Panc1 (cell line): ENCODE measurements at regions not wholly inside any gene's neighbourhood (a gene's known extent, or its start where the extent isn't known, plus 50 kb on each side); places are given as distances from the start of the nearest gene placed in this dataset.

ENCODE experiments used
- ATAC-seq: fragments of 200-7000 bp; cut with Tn5 transposase; 2 replicates; pipeline ENCODE4 v1.9.1; 2020; ENCODE audit warnings: mild to moderate bottlenecking, moderate library complexity
- BruUV-seq: library from RNA; stranded (reverse); fragments of 400-500 nt; replicated peaks from 2 replicates; lab custom pipeline; 2021; lab: Mats Ljungman, UMichigan
- CTCF ChIA-PET: fragments of 300-600 bp; sonication (Branson Sonifier 250); formaldehyde crosslinking; loops from one replicate; lab custom pipeline; 2022; ENCODE audit warnings: antibody characterized with exemption; lab: Charles Lee
- POLR2A ChIA-PET: fragments of 300-600 bp; sonication (Branson Sonifier 250); formaldehyde crosslinking; loops from one replicate; lab custom pipeline; 2022; ENCODE audit warnings: antibody characterized with exemption; lab: Charles Lee
- DNase-seq: peaks from one replicate; pipeline ENCODE4 v3.0.0-alpha.2; 2010; ENCODE audit warnings: low read depth, low spot score
- H3K27ac ChIP-seq: 2 replicates; pipeline ENCODE4 v1.5.1; 2011; ENCODE audit warnings: mild to moderate bottlenecking, low read length, inconsistent platforms
- H3K27me3 ChIP-seq: fragments of 200-500 bp; sonication (Bioruptor generic); 2 replicates; pipeline ENCODE4 v1.6.0; 2014; ENCODE audit warnings: low read length, inconsistent platforms; ENCODE audit not compliant: control insufficient read depth, insufficient read depth
- H3K36me3 ChIP-seq: fragments of 200-500 bp; sonication (Bioruptor generic); 2 replicates; pipeline ENCODE4 v1.5.1; 2014; ENCODE audit warnings: inconsistent platforms, mild to moderate bottlenecking, low read length, moderate library complexity; ENCODE audit not compliant: control insufficient read depth, insufficient read depth
- H3K4me1 ChIP-seq: 2 replicates; pipeline ENCODE4 v1.5.1; 2011; ENCODE audit warnings: inconsistent platforms, mild to moderate bottlenecking, low read length, moderate library complexity; ENCODE audit not compliant: control insufficient read depth, insufficient read depth
- H3K4me3 ChIP-seq, 2 experiments: 2 replicates each; pipeline ENCODE4 v1.5.1; 2011 to 2012; ENCODE audit warnings: low read depth in 2 of 2, low read length in 2 of 2, mild to moderate bottlenecking in 2 of 2, inconsistent platforms in 1 of 2, moderate library complexity in 1 of 2
- H3K9me3 ChIP-seq: fragments of 200-500 bp; sonication (Bioruptor generic); 2 replicates; pipeline ENCODE4 v1.5.1; 2014; ENCODE audit warnings: low read depth, mild to moderate bottlenecking, inconsistent platforms, low read length, moderate library complexity; ENCODE audit not compliant: control insufficient read depth, insufficient read depth
- POLR2AphosphoS5 ChIP-seq: IDR thresholded peaks from 2 replicates; pipeline ENCODE4 v1.6.1; 2012; ENCODE audit warnings: mild to moderate bottlenecking, low read depth, low read length, moderate library complexity
- REST ChIP-seq, 2 experiments: IDR thresholded peaks; 2 replicates each; pipeline ENCODE4 v1.6.1; 2011 to 2012; ENCODE audit warnings: low read depth in 2 of 2, control low read depth in 1 of 2, low read length in 1 of 2, mild to moderate bottlenecking in 1 of 2, moderate library complexity in 1 of 2; ENCODE audit not compliant: insufficient read depth in 1 of 2
- SIN3A ChIP-seq: IDR thresholded peaks from 2 replicates; pipeline ENCODE4 v1.6.1; 2012; ENCODE audit warnings: low read depth, mild to moderate bottlenecking, low read length, moderate library complexity, borderline replicate concordance; ENCODE audit not compliant: insufficient read depth
- TCF7L2 ChIP-seq: IDR thresholded peaks from 2 replicates; pipeline ENCODE4 v1.6.1; 2011; ENCODE audit warnings: mild to moderate bottlenecking, low read depth, low read length, inconsistent platforms
- in situ Hi-C: cut with HindIII; loops from 2 replicates; pipeline ENCODE4 v1.10.0; 2016; ENCODE audit warnings: low sequenced_read_pairs, low pct_unique_long_range_greater_than_20kb
- intact Hi-C: fragments of 100-400 bp; cut with micrococcal nuclease; formaldehyde crosslinking; loops from one replicate; pipeline ENCODE4 v1.10.0; 2022; ENCODE audit not compliant: unreplicated experiment
- TF ChIP-seq, protein P1 (sequence below): fragments of 450-650 bp; IDR thresholded peaks from 2 replicates; pipeline ENCODE4 v1.5.1; 2017; ENCODE audit warnings: mild to moderate bottlenecking

DNA sequence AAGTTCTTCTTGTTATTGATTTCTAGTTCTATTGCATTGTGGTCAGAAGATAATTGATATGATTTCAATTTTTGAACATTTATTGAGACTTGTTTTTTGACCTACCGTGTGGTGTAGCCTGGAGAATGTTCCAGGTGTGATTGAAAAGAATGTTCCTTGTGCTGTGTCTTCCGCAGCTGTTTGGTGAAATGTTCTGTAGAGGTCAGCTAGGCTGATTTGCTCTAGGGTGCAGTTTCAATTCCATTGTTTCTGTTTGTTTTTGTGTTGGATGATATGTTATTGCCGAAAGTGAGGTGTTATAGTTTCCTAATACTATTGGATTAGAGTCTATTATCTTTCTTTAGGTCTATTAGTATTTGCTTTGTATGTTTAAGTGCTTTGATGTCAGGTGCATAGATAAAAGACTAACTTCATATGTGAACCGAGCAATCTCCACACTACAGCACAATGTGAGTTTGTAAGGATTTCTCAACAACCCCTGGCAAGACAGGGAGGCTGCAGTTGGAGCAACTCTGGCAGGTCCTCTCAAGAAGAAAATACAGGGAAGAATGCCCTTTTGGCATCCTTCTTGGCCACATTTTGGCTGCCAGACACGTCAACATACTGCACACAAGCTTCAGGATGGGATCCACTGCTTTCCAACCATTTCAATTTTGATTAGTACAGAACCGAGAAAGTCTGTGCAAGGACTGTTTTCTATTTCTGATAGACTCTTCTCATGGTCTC, 320.7 kb downstream of the RNF144B start:
- H3K9me3 ChIP-seq, result no peaks in the 10 kb centered on the region
- H3K27ac ChIP-seq, result no peak overlapping the region
- intact Hi-C loops, result no loop called here
- in situ Hi-C loops, result no loop called here
- CTCF ChIA-PET, result no interaction called here
- DNase-seq (no peak), ATAC-seq (no peak)
- TF ChIP-seq, protein P1, sequence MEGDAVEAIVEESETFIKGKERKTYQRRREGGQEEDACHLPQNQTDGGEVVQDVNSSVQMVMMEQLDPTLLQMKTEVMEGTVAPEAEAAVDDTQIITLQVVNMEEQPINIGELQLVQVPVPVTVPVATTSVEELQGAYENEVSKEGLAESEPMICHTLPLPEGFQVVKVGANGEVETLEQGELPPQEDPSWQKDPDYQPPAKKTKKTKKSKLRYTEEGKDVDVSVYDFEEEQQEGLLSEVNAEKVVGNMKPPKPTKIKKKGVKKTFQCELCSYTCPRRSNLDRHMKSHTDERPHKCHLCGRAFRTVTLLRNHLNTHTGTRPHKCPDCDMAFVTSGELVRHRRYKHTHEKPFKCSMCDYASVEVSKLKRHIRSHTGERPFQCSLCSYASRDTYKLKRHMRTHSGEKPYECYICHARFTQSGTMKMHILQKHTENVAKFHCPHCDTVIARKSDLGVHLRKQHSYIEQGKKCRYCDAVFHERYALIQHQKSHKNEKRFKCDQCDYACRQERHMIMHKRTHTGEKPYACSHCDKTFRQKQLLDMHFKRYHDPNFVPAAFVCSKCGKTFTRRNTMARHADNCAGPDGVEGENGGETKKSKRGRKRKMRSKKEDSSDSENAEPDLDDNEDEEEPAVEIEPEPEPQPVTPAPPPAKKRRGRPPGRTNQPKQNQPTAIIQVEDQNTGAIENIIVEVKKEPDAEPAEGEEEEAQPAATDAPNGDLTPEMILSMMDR, result no peak
- TF ChIP-seq TCF7L2 (no peak), SIN3A (no peak), REST (IDR thresholded peaks at IDR 0.05; ENCODE audit: insufficient read depth in 1 of 2, low read depth in 2 of 2, low read length in 1 of 2) (no peak), POLR2AphosphoS5 (no peak)
- BruUV-seq, result no TSS peak
- H3K4me1 ChIP-seq, result no peaks in the 10 kb centered on the region
- H3K36me3 ChIP-seq, result no peaks in the 10 kb centered on the region
- no peaks in the 10 kb centered on the region for H3K27me3 ChIP-seq
- POLR2A ChIA-PET, result no interaction called here
- no peak overlapping the region for H3K4me3 ChIP-seq

DNA sequence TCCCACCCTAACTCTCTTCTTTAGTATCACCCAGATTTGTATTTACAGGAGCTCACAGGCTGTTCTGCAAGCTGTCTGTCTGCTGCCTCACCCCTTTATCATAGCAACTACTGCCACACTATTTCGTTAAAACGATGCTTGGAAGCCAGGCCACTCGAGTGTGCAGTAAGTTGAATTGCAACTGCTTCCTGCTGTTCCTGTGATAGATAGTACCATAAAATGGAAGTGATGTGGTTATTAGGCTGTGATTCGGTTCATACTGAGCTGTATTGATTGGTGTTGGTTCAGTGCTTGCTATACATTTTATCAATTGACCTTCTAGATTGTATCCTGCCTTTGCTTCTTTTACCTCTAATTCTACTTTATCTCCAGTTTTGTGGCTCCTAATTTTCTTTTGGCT, 325.4 kb downstream of the RNF144B start:
- H3K27ac ChIP-seq, result no peak overlapping the region
- no peaks in the 10 kb centered on the region for H3K27me3 ChIP-seq
- TF ChIP-seq, protein P1, result no peak
- TF ChIP-seq REST (IDR thresholded peaks at IDR 0.05; ENCODE audit: insufficient read depth in 1 of 2, low read depth in 2 of 2, low read length in 1 of 2), result no peak
- TF ChIP-seq SIN3A, result no peak
- TF ChIP-seq TCF7L2, result no peak
- no peak for TF ChIP-seq POLR2AphosphoS5
- no TSS peak for BruUV-seq
- no peak overlapping the region for H3K4me3 ChIP-seq
- H3K36me3 ChIP-seq, result no peaks in the 10 kb centered on the region
- ChIA-PET CTCF (no interaction called here), POLR2A (no interaction called here)
- H3K9me3 ChIP-seq, result no peaks in the 10 kb centered on the region
- no peak for DNase-seq
- in situ Hi-C loops (no loop called here), intact Hi-C loops (no loop called here)
- no peak for ATAC-seq
- H3K4me1 ChIP-seq, result no peaks in the 10 kb centered on the region
